ENCODE measurements at regions not wholly inside any gene's neighbourhood (a gene's known extent, or its start where the extent isn't known, plus 50 kb on each side); places are given as distances from the start of the nearest gene placed in this dataset.

DNA sequence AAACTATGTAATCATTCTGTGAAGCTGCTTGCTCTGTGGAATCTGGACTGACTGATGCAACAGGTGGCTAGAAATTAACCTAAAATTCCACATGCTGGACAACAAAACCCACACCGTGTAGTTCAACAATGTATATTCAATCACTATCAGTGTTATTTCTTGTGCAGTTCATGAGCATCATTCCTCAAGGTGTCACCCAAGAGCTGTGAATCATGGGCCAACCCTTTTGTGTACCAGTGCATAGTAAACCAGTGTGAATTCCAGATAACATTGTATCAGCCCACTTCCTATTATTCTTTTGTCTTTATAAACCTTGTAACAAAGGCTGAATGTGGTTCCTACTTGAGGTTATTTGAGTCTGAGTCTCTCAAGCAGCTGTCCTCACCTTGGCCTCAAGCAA lies 905.2 kb upstream of the ZNF722 start:
- Histone ChIP-seq H2AFZ (no peak overlapping the region), H3K4me1 (ENCODE audit: insufficient read depth) (no peaks in the 10 kb centered on the region), H3K27ac (ENCODE audit: low read depth) (no peak overlapping the region), H3F3A (replicated peaks; ENCODE audit: low read depth) (no peaks in the 10 kb centered on the region), H3K36me3 (ENCODE audit: insufficient read depth) (peaks cover 4% of the 10 kb centered on the region; the same call in 1 of the 2 replicates), H3K4me3 (no peak overlapping the region), H4K20me1 (replicated peaks; ENCODE audit: insufficient read depth) (no peaks in the 10 kb centered on the region), H3K79me2 (replicated peaks; ENCODE audit: insufficient read depth) (no peaks in the 10 kb centered on the region), H3K27me3 (ENCODE audit: insufficient read depth) (no peaks in the 10 kb centered on the region), H3K9me2 (ENCODE audit: insufficient read depth) (no peaks in the 10 kb centered on the region), H3K4me2 (no peak overlapping the region)
- no peak overlapping the region for H3K27ac Mint-ChIP-seq
- H3K36me3 Mint-ChIP-seq (ENCODE audit: low read depth): peaks cover 34% of the 10 kb centered on the region
- no peak for DNase-seq (ENCODE audit: low spot score)
- no peaks in the 10 kb centered on the region for H3K4me1 Mint-ChIP-seq
- no peaks in the 10 kb centered on the region for H3K27me3 Mint-ChIP-seq (ENCODE audit: insufficient read depth, low read depth, poor library complexity)
- peaks cover 59% of the 10 kb centered on the region for H3K9me3 Mint-ChIP-seq
- H3K4me3 Mint-ChIP-seq: no peak overlapping the region
- TF ChIP-seq ZNF331 (CRISPR knock-in tag; IDR thresholded peaks at IDR 0.05; ENCODE audit: low read depth): no peak
- no peak for TF ChIP-seq EZH2 (IDR thresholded peaks at IDR 0.05; ENCODE audit: low read depth, unreplicated experiment)
- TF ChIP-seq STAT1 (IDR thresholded peaks at IDR 0.05; ENCODE audit: unreplicated experiment): no peak
- no peak for TF ChIP-seq CREB1 (CRISPR knock-in tag; IDR thresholded peaks at IDR 0.05; ENCODE audit: low read depth)
- no peak for TF ChIP-seq REST (IDR thresholded peaks at IDR 0.05; ENCODE audit: unreplicated experiment)
- TF ChIP-seq ZNF462 (CRISPR knock-in tag; IDR thresholded peaks at IDR 0.05): no peak
- TF ChIP-seq POLR2AphosphoS5 (IDR thresholded peaks at IDR 0.05; ENCODE audit: low read depth): no peak
- TF ChIP-seq ZNF114 (CRISPR knock-in tag; IDR thresholded peaks at IDR 0.05): no peak
- no peak for TF ChIP-seq JUNB (IDR thresholded peaks at IDR 0.05; ENCODE audit: unreplicated experiment)
- ATAC-seq: no peak
